ENCODE measurements at regions not wholly inside any gene's neighbourhood (a gene's known extent, or its start where the extent isn't known, plus 50 kb on each side); places are given as distances from the start of the nearest gene placed in this dataset.

DNA sequence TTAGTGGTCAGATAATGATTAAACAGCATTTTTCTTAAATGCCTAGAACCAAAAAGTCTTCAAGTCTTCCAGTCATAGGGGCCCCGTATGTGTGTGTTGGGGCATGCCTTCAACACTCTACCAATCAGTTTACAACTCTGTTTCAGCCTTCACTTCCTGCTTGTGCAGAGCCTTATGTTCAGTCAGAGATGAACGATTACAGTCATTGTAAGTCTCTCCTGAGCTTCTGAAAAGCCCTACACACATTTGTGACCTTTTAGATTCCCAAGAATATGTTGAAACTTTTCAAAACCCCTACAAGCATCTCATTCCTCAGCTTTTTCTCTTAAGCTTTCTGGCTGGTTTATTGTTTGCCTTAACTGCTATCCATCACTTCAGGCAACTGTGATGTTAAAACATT, 591.2 kb downstream of the ZNF674 start:
- TF ChIP-seq, protein P1, sequence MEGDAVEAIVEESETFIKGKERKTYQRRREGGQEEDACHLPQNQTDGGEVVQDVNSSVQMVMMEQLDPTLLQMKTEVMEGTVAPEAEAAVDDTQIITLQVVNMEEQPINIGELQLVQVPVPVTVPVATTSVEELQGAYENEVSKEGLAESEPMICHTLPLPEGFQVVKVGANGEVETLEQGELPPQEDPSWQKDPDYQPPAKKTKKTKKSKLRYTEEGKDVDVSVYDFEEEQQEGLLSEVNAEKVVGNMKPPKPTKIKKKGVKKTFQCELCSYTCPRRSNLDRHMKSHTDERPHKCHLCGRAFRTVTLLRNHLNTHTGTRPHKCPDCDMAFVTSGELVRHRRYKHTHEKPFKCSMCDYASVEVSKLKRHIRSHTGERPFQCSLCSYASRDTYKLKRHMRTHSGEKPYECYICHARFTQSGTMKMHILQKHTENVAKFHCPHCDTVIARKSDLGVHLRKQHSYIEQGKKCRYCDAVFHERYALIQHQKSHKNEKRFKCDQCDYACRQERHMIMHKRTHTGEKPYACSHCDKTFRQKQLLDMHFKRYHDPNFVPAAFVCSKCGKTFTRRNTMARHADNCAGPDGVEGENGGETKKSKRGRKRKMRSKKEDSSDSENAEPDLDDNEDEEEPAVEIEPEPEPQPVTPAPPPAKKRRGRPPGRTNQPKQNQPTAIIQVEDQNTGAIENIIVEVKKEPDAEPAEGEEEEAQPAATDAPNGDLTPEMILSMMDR (IDR thresholded peaks at IDR 0.05): no peak
- TF ChIP-seq POLR2A (IDR thresholded peaks at IDR 0.05): no peak

All from thyroid gland (tissue), 4 donors.